Keratinocyte (primary cell): ENCODE measurements at regions not wholly inside any gene's neighbourhood (a gene's known extent, or its start where the extent isn't known, plus 50 kb on each side); places are given as distances from the start of the nearest gene placed in this dataset.

ENCODE experiments used
- DNase-seq: peaks from one replicate; pipeline ENCODE4 v3.0.0-alpha.2; 2011; ENCODE audit warnings: low read depth, missing footprints, low spot score
- FAIRE-seq: peaks from 2 replicates; lab custom pipeline; 2011; peaks lifted over from hg19 to GRCh38; lab: Jason Lieb, UNC
- H2AFZ ChIP-seq: 2 replicates; pipeline ENCODE4 v1.6.0; 2012; ENCODE audit warnings: low read length, control low read depth, inconsistent platforms; ENCODE audit not compliant: control insufficient read depth
- H3K27ac ChIP-seq: 2 replicates; pipeline ENCODE4 v1.5.1; 2011; ENCODE audit warnings: low read length; ENCODE audit not compliant: control insufficient read depth, insufficient read depth
- H3K27me3 ChIP-seq: 3 replicates; pipeline ENCODE4 v1.6.0; 2011; ENCODE audit warnings: low read length; ENCODE audit not compliant: control insufficient read depth, insufficient read depth; ENCODE audit errors: extremely low read depth
- H3K36me3 ChIP-seq, 2 experiments: 2 replicates in 1 of 2; 3 replicates in 1 of 2; pipeline ENCODE4 v1.5.1; 2011; ENCODE audit warnings: low read length in 2 of 2, mild to moderate bottlenecking in 1 of 2; ENCODE audit not compliant: control insufficient read depth in 2 of 2, insufficient read depth in 2 of 2; ENCODE audit errors: extremely low read depth in 1 of 2
- H3K4me1 ChIP-seq: 3 replicates; pipeline ENCODE4 v1.5.1; 2011; ENCODE audit warnings: low read length; ENCODE audit not compliant: control insufficient read depth, insufficient read depth; ENCODE audit errors: extremely low read depth
- H3K4me2 ChIP-seq: 3 replicates; pipeline ENCODE4 v1.6.0; 2011; ENCODE audit warnings: low read depth, low read length; ENCODE audit not compliant: control insufficient read depth, insufficient read depth; ENCODE audit errors: extremely low read depth
- H3K4me3 ChIP-seq, 3 experiments: fragments of 200-600 bp in 1 of 3; sonication (generic) in 1 of 3; 2 replicates in 2 of 3; 3 replicates in 1 of 3; pipeline ENCODE4 v1.5.1; 2011 to 2016; ENCODE audit warnings: low read length in 3 of 3, mild to moderate bottlenecking in 3 of 3, control low read depth in 2 of 3, inconsistent platforms in 1 of 3, low read depth in 1 of 3, mixed read lengths in 1 of 3, mixed run types in 1 of 3, moderate library complexity in 1 of 3; ENCODE audit not compliant: control insufficient read depth in 2 of 3, insufficient read depth in 2 of 3; ENCODE audit errors: extremely low read depth in 1 of 3
- H3K79me2 ChIP-seq: 2 replicates; pipeline ENCODE4 v1.6.0; 2012; ENCODE audit warnings: low read length; ENCODE audit not compliant: control insufficient read depth, insufficient read depth
- H3K9ac ChIP-seq: 3 replicates; pipeline ENCODE4 v1.6.0; 2011; ENCODE audit warnings: low read length; ENCODE audit not compliant: control insufficient read depth, insufficient read depth; ENCODE audit errors: extremely low read depth
- H3K9me1 ChIP-seq: 3 replicates; pipeline ENCODE4 v1.6.0; 2011; ENCODE audit warnings: low read length; ENCODE audit not compliant: control insufficient read depth, insufficient read depth; ENCODE audit errors: extremely low read depth
- H3K9me3 ChIP-seq: 2 replicates; pipeline ENCODE4 v1.5.1; 2012; ENCODE audit warnings: low read depth, low read length; ENCODE audit not compliant: control insufficient read depth
- H4K20me1 ChIP-seq: 3 replicates; pipeline ENCODE4 v1.6.0; 2011; ENCODE audit warnings: low read length; ENCODE audit not compliant: control insufficient read depth, insufficient read depth; ENCODE audit errors: extremely low read depth
- CTCF ChIP-seq, 3 experiments: IDR thresholded peaks in 1 of 3; conservative IDR thresholded peaks in 1 of 3; optimal IDR thresholded peaks in 1 of 3; 2 replicates in 2 of 3; 3 replicates in 1 of 3; pipeline versions ENCODE3 to v1.5.1; 2011; ENCODE audit warnings: low read length in 3 of 3, mild to moderate bottlenecking in 3 of 3, moderate library complexity in 2 of 3, control low read depth in 1 of 3, inconsistent platforms in 1 of 3; ENCODE audit not compliant: insufficient read depth in 2 of 3; ENCODE audit errors: extremely low read depth in 1 of 3
- EZH2 ChIP-seq: IDR thresholded peaks from one replicate; pipeline ENCODE4 v1.6.1; 2012; ENCODE audit warnings: inconsistent platforms, mild to moderate bottlenecking, low read length, moderate library complexity
- dilution Hi-C: fragments of 300-500 bp; cut with MboI; formaldehyde crosslinking; loops from one replicate; pipeline ENCODE4 v1.7.0; 2020; ENCODE audit warnings: low sequenced_read_pairs; ENCODE audit not compliant: extremely low pct_ligation_motif_present

GRCh38 chr6:134734312-134734869 lies 215.5 kb downstream of the ALDH8A1 start:
- H3K9me3 ChIP-seq = no peaks in the 10 kb centered on the region
- no peaks in the 10 kb centered on the region for H3K9me1 ChIP-seq
- no peak for DNase-seq
- TF ChIP-seq CTCF (optimal IDR thresholded peaks at IDR 0.05 in 1 of 3, IDR thresholded peaks at IDR 0.05 in 1 of 3, conservative IDR thresholded peaks at IDR 0.05 in 1 of 3; ENCODE audit: extremely low read depth in 1 of 3, insufficient read depth in 2 of 3, low read length in 3 of 3) (no peak), EZH2 (no peak)
- FAIRE-seq = no peak
- no peaks in the 10 kb centered on the region for H3K27me3 ChIP-seq
- H4K20me1 ChIP-seq = no peaks in the 10 kb centered on the region
- H3K4me3 ChIP-seq = no peak overlapping the region
- dilution Hi-C loops = no loop called here
- H3K27ac ChIP-seq = no peak overlapping the region
- H3K4me2 ChIP-seq = no peak overlapping the region
- H2AFZ ChIP-seq = no peak overlapping the region
- no peaks in the 10 kb centered on the region for H3K79me2 ChIP-seq
- no peaks in the 10 kb centered on the region for H3K36me3 ChIP-seq
- peaks cover 7% of the 10 kb centered on the region for H3K4me1 ChIP-seq
- no peak overlapping the region for H3K9ac ChIP-seq

GRCh38 chr6:134733801-134734200 lies 216.1 kb downstream of the ALDH8A1 start:
- H3K9me1 ChIP-seq = no peaks in the 10 kb centered on the region
- no peak overlapping the region for H2AFZ ChIP-seq
- no peak overlapping the region for H3K4me3 ChIP-seq
- dilution Hi-C loops = no loop called here
- no peaks in the 10 kb centered on the region for H3K79me2 ChIP-seq
- no peak for FAIRE-seq
- H3K27me3 ChIP-seq = no peaks in the 10 kb centered on the region
- no peaks in the 10 kb centered on the region for H3K9me3 ChIP-seq
- no peak overlapping the region for H3K4me2 ChIP-seq
- no peak overlapping the region for H3K9ac ChIP-seq
- H4K20me1 ChIP-seq = no peaks in the 10 kb centered on the region
- DNase-seq = no peak
- no peaks in the 10 kb centered on the region for H3K36me3 ChIP-seq
- H3K4me1 ChIP-seq = peaks cover under 1% of the 10 kb centered on the region
- no peak for TF ChIP-seq CTCF (optimal IDR thresholded peaks at IDR 0.05 in 1 of 3, IDR thresholded peaks at IDR 0.05 in 1 of 3, conservative IDR thresholded peaks at IDR 0.05 in 1 of 3; ENCODE audit: extremely low read depth in 1 of 3, insufficient read depth in 2 of 3, low read length in 3 of 3)
- no peak for TF ChIP-seq EZH2
- no peak overlapping the region for H3K27ac ChIP-seq
